SK-N-SH treated with all-trans-retinoic acid at 6 μM for 48 hours (cell line): ENCODE measurements at regions not wholly inside any gene's neighbourhood (a gene's known extent, or its start where the extent isn't known, plus 50 kb on each side); places are given as distances from the start of the nearest gene placed in this dataset.

Source experiments
- ATAC-seq: fragments of 200-7000 bp; cut with Tn5 transposase; 3 replicates; pipeline ENCODE4 v1.9.1; 2020; ENCODE audit warnings: mild to moderate bottlenecking, moderate library complexity
- ARNTL ChIP-seq: fragments of 450-650 bp; formaldehyde crosslinking; IDR thresholded peaks from 2 replicates; pipeline ENCODE4 v1.5.0; 2020; ENCODE audit warnings: low read depth, mild to moderate bottlenecking, moderate library complexity, borderline replicate concordance
- BACH2 ChIP-seq: fragments of 250-450 bp; sonication (Bioruptor Pico); IDR thresholded peaks from 2 replicates; pipeline ENCODE4 v1.9.0; 2021; ENCODE audit warnings: mild to moderate bottlenecking, borderline replicate concordance
- CREB5 ChIP-seq: fragments of 250-450 bp; sonication (Bioruptor Pico); IDR thresholded peaks from 2 replicates; pipeline ENCODE4 v1.5.1; 2020; ENCODE audit warnings: low read depth, mild to moderate bottlenecking, moderate library complexity
- CSDC2 ChIP-seq: fragments of 250-450 bp; sonication (Bioruptor Pico); IDR thresholded peaks from 2 replicates; pipeline ENCODE4 v1.5.0; 2020; ENCODE audit warnings: mild to moderate bottlenecking, moderate library complexity
- ESRRG ChIP-seq: fragments of 250-450 bp; sonication (Bioruptor Pico); IDR thresholded peaks from 2 replicates; pipeline ENCODE4 v1.6.1; 2021; ENCODE audit warnings: mild to moderate bottlenecking
- GLIS3 ChIP-seq: fragments of 250-450 bp; sonication (Bioruptor Pico); IDR thresholded peaks from 2 replicates; pipeline ENCODE4 v1.5.0; 2020; ENCODE audit warnings: mild to moderate bottlenecking, moderate library complexity
- ISL1 ChIP-seq: fragments of 250-450 bp; sonication (Bioruptor Pico); IDR thresholded peaks from 2 replicates; pipeline ENCODE4 v2.1.2; 2022; ENCODE audit warnings: mild to moderate bottlenecking, moderate library complexity
- OSR1 ChIP-seq: fragments of 250-450 bp; sonication (Bioruptor Pico); IDR thresholded peaks from 2 replicates; pipeline ENCODE4 v1.8.0; 2022; ENCODE audit warnings: moderate library complexity, mild to moderate bottlenecking, inconsistent platforms
- PATZ1 ChIP-seq: fragments of 250-450 bp; sonication (Bioruptor Pico); IDR thresholded peaks from 2 replicates; pipeline ENCODE4 v1.8.0; 2020; ENCODE audit warnings: mild to moderate bottlenecking, moderate library complexity, borderline replicate concordance
- POU6F1 ChIP-seq: fragments of 250-450 bp; sonication (Bioruptor Pico); IDR thresholded peaks from 2 replicates; pipeline ENCODE4 v1.8.0; 2021; ENCODE audit warnings: low read depth, mild to moderate bottlenecking, moderate library complexity, borderline replicate concordance
- PPARA ChIP-seq: fragments of 250-450 bp; sonication (Bioruptor Pico); IDR thresholded peaks from 2 replicates; pipeline ENCODE4 v1.5.0; 2020; ENCODE audit warnings: mild to moderate bottlenecking, borderline replicate concordance
- RARB ChIP-seq: fragments of 250-450 bp; sonication (Bioruptor Pico); IDR thresholded peaks from 2 replicates; pipeline ENCODE4 v1.8.0; 2021; ENCODE audit warnings: mild to moderate bottlenecking, moderate library complexity
- TCF4 ChIP-seq: fragments of 250-450 bp; sonication (Bioruptor Pico); IDR thresholded peaks from 2 replicates; pipeline ENCODE4 v1.8.0; 2021; ENCODE audit warnings: mild to moderate bottlenecking, moderate library complexity, borderline replicate concordance
- TSHZ2 ChIP-seq: fragments of 250-450 bp; sonication (Bioruptor Pico); IDR thresholded peaks from 2 replicates; pipeline ENCODE4 v1.5.0; 2020; ENCODE audit warnings: mild to moderate bottlenecking, moderate library complexity
- ZC3H10 ChIP-seq: fragments of 250-450 bp; sonication (Bioruptor Pico); IDR thresholded peaks from 2 replicates; pipeline ENCODE4 v1.5.1; 2021; ENCODE audit warnings: mild to moderate bottlenecking, moderate library complexity
- ZFP3 ChIP-seq: fragments of 250-450 bp; sonication (Bioruptor Pico); IDR thresholded peaks from 2 replicates; pipeline ENCODE4 v1.5.0; 2020; ENCODE audit warnings: mild to moderate bottlenecking, moderate library complexity
- ZFP30 ChIP-seq: fragments of 450-650 bp; formaldehyde crosslinking; IDR thresholded peaks from 2 replicates; pipeline ENCODE4 v1.5.0; 2022; ENCODE audit warnings: mild to moderate bottlenecking, moderate library complexity
- ZNF70 ChIP-seq: fragments of 450-650 bp; formaldehyde crosslinking; IDR thresholded peaks from 2 replicates; pipeline ENCODE4 v1.5.0; 2020; ENCODE audit warnings: mild to moderate bottlenecking, moderate library complexity
- ZNF8 ChIP-seq: fragments of 450-650 bp; formaldehyde crosslinking; IDR thresholded peaks from 2 replicates; pipeline ENCODE4 v1.5.0; 2020; ENCODE audit warnings: mild to moderate bottlenecking, moderate library complexity

- ATAC-seq: no peak; the same call in 2 of the 3 replicates
- TF ChIP-seq RARB (CRISPR knock-in tag): no peak
- no peak for TF ChIP-seq PATZ1 (CRISPR knock-in tag)
- TF ChIP-seq TSHZ2 (CRISPR knock-in tag): no peak
These were observed 88.0 kb downstream of the RPLP1 start for GRCh38 chr15:69540622-69541021.

- no peak for ATAC-seq
- TF ChIP-seq OSR1 (CRISPR knock-in tag) (no peak), PATZ1 (CRISPR knock-in tag) (no peak), PPARA (CRISPR knock-in tag) (no peak), TSHZ2 (CRISPR knock-in tag) (no peak)
- TF ChIP-seq, all 23 proteins: peak for 0
These were observed 89.4 kb downstream of the RPLP1 start for GRCh38 chr15:69542028-69542427.

GRCh38 chr15:69543681-69544364 lies 91.2 kb downstream of the RPLP1 start:
- TF ChIP-seq BACH2 (CRISPR knock-in tag): no peak
- no peak for TF ChIP-seq ZFP30
- no peak for TF ChIP-seq ZFP3 (CRISPR knock-in tag)
- no peak for TF ChIP-seq TCF4
- no peak for TF ChIP-seq POU6F1
- no peak for TF ChIP-seq ESRRG
- no peak for TF ChIP-seq ARNTL (CRISPR knock-in tag)
- TF ChIP-seq PATZ1 (CRISPR knock-in tag): no peak
- TF ChIP-seq TSHZ2 (CRISPR knock-in tag): no peak
- no peak for TF ChIP-seq CSDC2 (CRISPR knock-in tag)
- no peak for TF ChIP-seq ISL1
- TF ChIP-seq OSR1 (CRISPR knock-in tag): no peak
- no peak for TF ChIP-seq CREB5 (CRISPR knock-in tag)
- no peak for TF ChIP-seq ZNF8 (CRISPR knock-in tag)
- TF ChIP-seq ZNF70: no peak
- TF ChIP-seq GLIS3 (CRISPR knock-in tag): no peak
- no peak for TF ChIP-seq ZC3H10
- TF ChIP-seq RARB (CRISPR knock-in tag): no peak
- ATAC-seq: no peak
